ENCODE measurements at regions not wholly inside any gene's neighbourhood (a gene's known extent, or its start where the extent isn't known, plus 50 kb on each side); places are given as distances from the start of the nearest gene placed in this dataset.

- Histone ChIP-seq H3K4me2 (ENCODE audit: low read depth, low read length) (no peak overlapping the region), H3K4me3 (replicated peaks in 1 of 3; ENCODE audit: insufficient read depth in 1 of 3, low read depth in 2 of 3, low read length in 3 of 3) (no peak overlapping the region), H2AFZ (ENCODE audit: low read length) (no peak overlapping the region), H3K4me1 (ENCODE audit: insufficient read depth, low read length) (no peaks in the 10 kb centered on the region), H3K9ac (ENCODE audit: insufficient read depth, low read depth, low read length) (no peak overlapping the region), H4K20me1 (ENCODE audit: insufficient read depth, low read length) (no peaks in the 10 kb centered on the region), H3K27me3 (ENCODE audit: control insufficient read depth in 1 of 2, insufficient read depth in 2 of 2, low read length in 2 of 2) (no peaks in the 10 kb centered on the region), H3K27ac (ENCODE audit: extremely low read length, insufficient read depth, low read length) (no peak overlapping the region), H3K79me2 (ENCODE audit: insufficient read depth, low read length) (no peaks in the 10 kb centered on the region), H3K36me3 (replicated peaks in 1 of 2; ENCODE audit: control insufficient read depth in 1 of 2, insufficient read depth in 2 of 2, low read length in 2 of 2) (no peaks in the 10 kb centered on the region), H3K9me3 (ENCODE audit: low read length) (0 out of 2 replicates have a peak, but pooled peaks cover 5% of the 10 kb centered on the region)
- CTCF ChIA-PET (ENCODE audit: low intra/inter-chr PET ratio, low total read pairs): no interaction called here
- 94% methylated on average over 4 of the region's 4 CpGs for WGBS (ENCODE audit: low lambda C conversion rate)
- no peak for TF ChIP-seq ZNF713 (CRISPR knock-in tag; IDR thresholded peaks at IDR 0.05)
- TF ChIP-seq SSRP1 (CRISPR knock-in tag; IDR thresholded peaks at IDR 0.05): no peak
- TF ChIP-seq TFE3 (CRISPR knock-in tag; IDR thresholded peaks at IDR 0.05): no peak
- TF ChIP-seq FOXO1 (CRISPR knock-in tag; IDR thresholded peaks at IDR 0.05): no peak
- TF ChIP-seq DZIP1 (CRISPR knock-in tag; IDR thresholded peaks at IDR 0.05): no peak
- TF ChIP-seq FOXA3 (CRISPR knock-in tag; IDR thresholded peaks at IDR 0.05): no peak
- no peak for TF ChIP-seq RCOR2 (CRISPR knock-in tag; IDR thresholded peaks at IDR 0.05)
- TF ChIP-seq MYNN (CRISPR knock-in tag; IDR thresholded peaks at IDR 0.05; ENCODE audit: low read depth): no peak
- no peak for TF ChIP-seq HNF4G (IDR thresholded peaks at IDR 0.05; ENCODE audit: borderline replicate concordance, low read depth, low read length)
- TF ChIP-seq HNF4G (CRISPR knock-in tag; IDR thresholded peaks at IDR 0.05; ENCODE audit: borderline replicate concordance, low read depth): no peak
- no peak for TF ChIP-seq SMARCC2 (IDR thresholded peaks at IDR 0.05)
- TF ChIP-seq CCDC6 (CRISPR knock-in tag; IDR thresholded peaks at IDR 0.05): no peak
- no peak for TF ChIP-seq ZBTB42 (CRISPR knock-in tag; IDR thresholded peaks at IDR 0.05)
- TF ChIP-seq ZMYM4 (CRISPR knock-in tag; IDR thresholded peaks at IDR 0.05): no peak
- no peak for TF ChIP-seq GABPA (IDR thresholded peaks at IDR 0.05; ENCODE audit: low read depth, low read length)
- TF ChIP-seq GABPA (CRISPR knock-in tag; IDR thresholded peaks at IDR 0.05; ENCODE audit: low read depth): no peak
- TF ChIP-seq ZNF839 (CRISPR knock-in tag; IDR thresholded peaks at IDR 0.05; ENCODE audit: borderline replicate concordance): no peak
- no peak for TF ChIP-seq RFX1 (IDR thresholded peaks at IDR 0.05)
- TF ChIP-seq ZMYM3 (CRISPR knock-in tag; IDR thresholded peaks at IDR 0.05): no peak
- TF ChIP-seq NR0B2 (CRISPR knock-in tag; IDR thresholded peaks at IDR 0.05): no peak
- BruUV-seq (replicated peaks): no TSS peak
- ATAC-seq: no peak
- POLR2A ChIA-PET: no interaction called here
- in situ Hi-C loops (cut with HindIII; ENCODE audit: extremely low pct_ligation_motif_present, low pct_unique_long_range_greater_than_20kb): no loop called here
- DNase-seq (ENCODE audit: low spot score): no peak
- no peak for FAIRE-seq
- intact Hi-C loops (cut with micrococcal nuclease; ENCODE audit: unreplicated experiment): no loop called here
Observed at GRCh38 chr4:13219971-13220370, 264.2 kb downstream of the RAB28 start.

Measured in HepG2 (cell line).